M059J (cell line): ENCODE measurements at regions not wholly inside any gene's neighbourhood (a gene's known extent, or its start where the extent isn't known, plus 50 kb on each side); places are given as distances from the start of the nearest gene placed in this dataset.
"Not testable (repeated sequence)": the region's sequence is repeated elsewhere in the genome, so short reads cannot be mapped to it uniquely, and the experiment has no call there.

Source experiments
- DNase-seq: peaks from one replicate; pipeline ENCODE4 v3.0.0-alpha.2; 2012; ENCODE audit warnings: low read depth

DNA sequence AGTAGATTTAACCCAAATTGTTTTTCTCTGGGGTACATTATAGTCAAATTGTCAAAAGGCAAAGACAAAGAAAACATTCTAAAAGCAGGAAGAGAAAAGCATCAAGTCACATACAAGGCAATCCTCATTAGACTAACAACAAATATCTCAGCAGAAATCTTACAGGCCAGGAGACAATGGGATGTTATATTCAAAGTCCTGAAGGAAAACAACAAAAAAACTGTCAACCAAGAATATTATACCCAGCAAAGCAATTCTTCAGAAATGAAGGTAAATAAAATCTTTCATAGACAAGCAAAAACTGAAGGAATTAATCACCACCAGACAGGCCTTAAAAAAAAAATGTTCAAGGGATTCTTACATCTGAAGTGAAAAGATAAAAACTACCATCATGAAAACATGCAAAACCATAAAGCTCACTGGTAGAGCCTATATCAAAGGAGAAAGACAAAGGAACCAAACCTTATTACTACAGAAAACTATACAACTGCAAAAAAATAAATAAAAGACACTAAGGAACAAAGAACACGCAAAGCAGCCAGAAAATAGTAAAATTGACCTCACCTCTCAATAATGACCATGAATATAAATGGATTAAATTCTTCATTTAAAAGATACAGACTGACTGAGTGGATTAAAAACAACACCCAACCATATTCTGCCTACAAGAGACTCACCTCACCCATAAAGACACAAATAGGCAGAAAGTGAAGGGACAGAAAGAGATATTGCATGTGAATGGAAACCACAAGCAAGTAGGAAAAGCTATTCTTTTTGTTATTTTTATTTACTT is 113.8 kb upstream of the ZC3H11B start:
- DNase-seq: no peak

DNA sequence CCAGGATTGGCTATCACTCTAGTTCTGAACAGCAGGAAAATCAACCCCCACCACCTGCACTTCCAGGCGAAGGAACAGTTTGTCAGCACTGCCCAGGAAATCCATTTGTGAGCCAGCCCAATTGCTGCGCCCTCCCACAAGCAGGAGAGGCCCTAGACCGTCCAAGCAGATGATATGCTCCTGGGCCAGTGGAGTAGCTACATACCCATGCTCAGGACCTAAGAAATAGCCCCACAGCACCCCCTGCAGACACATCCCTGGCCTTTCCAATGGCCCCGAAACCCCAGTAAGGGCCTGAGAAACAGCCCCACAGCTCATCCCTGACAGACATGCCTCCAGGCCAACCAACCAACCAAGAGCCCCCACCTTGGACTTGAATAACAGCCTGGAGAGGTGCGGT is 111.5 kb upstream of the ZC3H11B start:
- DNase-seq: peak; percentile 2

DNA sequence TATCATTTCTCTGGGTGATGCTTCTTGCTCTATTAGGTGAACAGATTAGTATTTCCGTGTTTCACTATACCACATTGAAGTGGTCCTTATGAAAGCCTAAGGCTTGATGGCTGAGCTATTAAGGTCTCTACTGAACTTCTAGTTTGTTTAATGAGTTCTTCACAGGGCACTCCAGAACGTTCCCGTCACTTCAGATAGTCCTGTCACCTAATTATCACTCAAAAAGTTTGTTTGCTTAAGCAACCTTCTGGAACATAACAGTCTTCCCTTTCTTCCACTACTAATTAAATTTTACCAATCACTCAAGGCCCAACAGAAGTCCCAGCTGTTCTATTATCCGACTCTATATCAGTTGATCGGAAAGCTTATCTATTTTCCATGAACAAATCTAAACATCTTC is 104.6 kb upstream of the ZC3H11B start:
- DNase-seq: no peak

DNA sequence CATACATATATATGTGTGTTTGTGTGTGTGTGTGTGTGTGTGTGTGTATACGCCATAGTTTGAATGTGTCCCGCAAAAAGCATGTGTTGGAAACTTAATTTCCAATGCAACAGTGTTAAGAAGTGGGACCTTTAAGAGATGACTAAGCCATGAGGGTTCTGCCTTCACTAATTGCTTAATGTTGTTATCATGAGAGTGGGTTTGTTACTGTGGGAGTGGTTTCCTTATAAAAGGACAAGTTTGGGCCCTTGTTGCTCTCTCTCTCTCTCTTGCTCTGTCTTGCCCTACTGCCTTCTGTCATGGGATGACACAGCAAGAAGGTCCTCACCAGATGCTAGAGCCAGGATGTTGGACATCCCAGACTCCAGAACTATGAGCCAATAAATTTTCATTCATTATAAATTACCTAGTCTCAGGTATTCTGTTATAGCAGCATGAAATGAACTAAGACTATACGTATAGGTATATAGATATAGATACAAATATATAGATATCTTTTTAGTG is 103.8 kb upstream of the ZC3H11B start:
- no peak for DNase-seq

DNA sequence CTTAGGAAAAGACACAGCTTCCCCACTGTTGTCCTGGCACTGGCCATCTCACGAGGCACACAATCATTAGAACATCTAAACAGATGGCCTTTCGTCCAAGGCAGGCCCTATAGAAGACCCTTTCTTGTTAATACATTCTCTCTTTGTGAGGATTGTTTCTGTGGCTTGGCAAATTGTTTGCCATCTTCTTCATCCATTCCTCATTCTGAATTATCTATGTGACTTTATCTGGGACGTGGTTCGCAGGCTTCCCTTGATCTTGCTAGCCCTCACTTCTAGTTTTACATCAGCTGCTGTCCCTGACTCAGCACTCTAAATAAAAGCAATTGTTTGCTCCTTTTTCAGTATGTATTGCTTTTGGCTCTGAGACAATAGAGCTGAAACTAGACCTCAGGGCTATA is 101.1 kb upstream of the ZC3H11B start:
- no peak for DNase-seq

DNA sequence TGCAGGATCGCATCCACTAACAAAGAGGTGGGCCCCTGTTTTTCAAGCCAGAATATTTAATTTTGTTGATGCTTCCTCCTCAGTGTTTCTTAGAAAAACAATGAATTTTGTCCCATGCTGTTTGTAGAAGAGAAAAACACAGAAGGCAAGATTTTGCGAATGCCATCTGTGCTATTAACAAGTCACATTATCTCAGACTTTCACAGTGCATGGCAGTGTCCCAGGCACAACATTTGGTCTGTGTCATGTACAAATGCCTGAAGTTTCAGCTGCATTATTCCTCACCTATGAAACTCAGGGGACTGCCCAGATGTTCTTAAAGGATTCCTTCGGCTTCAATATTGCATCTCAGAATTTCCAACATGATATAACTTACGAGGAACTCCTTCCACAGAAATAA is 99.6 kb upstream of the ZC3H11B start:
- no peak for DNase-seq

DNA sequence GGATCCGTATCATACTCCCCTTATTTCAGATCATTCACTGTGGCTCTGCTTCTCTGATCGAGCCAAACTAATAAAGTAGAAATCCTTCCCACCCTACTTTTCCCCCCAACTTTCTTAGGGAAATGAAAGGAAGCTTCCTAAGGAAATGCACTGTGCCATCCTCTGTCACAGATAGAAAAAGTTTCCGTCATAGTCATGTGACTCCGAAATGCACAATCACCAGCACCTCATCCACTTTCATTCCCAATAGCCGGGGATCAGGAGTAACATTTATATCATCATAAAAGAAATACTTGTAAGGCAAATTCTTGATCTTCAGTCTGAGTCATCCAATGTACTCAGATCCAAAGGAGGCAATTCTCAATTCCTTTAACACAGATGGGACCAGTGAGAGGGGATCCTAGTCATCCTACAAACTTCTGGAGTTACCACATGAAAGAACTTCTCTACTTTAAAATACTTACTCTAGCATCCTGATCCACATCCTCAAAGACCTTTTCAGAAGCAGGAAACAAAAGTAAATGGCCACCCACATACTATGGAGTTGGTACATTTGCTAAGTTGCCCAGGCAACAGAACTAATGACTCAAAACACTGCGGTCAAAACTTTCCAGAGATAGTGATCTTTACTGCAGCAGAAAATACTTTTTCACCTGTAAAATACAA is 97.8 kb upstream of the ZC3H11B start:
- DNase-seq: peak; percentile 98

DNA sequence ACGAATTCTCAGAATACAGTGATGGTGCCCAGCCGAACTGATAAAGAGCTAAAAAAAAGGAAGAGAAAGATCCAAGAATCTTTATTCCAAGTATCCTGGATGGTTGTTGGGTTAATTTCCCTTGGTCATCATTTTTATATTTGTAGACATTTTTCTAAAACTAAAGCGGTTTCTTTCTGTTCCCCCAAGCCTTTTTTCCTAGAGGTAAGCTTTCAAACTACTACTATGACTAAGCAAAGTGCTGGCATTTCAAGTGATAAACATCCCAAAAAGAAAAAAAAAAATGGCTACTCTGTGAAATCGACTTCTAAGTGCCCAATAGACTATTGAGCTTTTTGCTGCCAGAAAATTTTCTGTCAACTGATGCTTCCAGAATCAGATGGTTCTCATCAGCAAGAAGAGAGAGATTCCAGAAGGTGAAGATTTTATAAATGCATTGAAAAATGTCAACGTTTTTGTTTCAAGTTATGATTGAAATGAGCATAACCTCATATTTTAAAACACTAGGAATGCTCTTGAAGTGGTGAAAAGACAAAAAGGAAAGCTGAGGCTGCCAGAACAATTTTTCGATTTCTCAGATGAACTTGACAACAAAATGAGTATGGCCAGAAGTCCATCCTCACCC is 96.1 kb upstream of the ZC3H11B start:
- peak; percentile 54 for DNase-seq

DNA sequence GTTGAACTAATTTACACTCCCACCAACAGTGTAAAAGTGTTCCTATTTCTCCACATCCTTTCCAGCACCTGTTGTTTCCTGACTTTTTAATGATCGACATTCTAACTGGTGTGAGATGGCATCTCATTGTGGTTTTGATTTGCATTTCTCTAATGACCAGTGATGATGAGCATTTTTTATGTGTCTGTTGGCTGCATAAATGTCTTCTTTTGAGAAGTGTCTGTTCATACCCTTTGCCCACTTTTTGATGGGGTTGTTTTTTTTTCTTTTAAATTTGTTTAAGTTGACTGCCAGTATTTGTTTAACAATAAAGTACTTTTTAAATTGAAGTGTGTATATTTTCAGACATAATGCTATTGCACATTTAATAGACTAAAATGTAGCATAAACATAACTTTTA is 95.0 kb upstream of the ZC3H11B start:
- DNase-seq: not testable (repeated sequence)

DNA sequence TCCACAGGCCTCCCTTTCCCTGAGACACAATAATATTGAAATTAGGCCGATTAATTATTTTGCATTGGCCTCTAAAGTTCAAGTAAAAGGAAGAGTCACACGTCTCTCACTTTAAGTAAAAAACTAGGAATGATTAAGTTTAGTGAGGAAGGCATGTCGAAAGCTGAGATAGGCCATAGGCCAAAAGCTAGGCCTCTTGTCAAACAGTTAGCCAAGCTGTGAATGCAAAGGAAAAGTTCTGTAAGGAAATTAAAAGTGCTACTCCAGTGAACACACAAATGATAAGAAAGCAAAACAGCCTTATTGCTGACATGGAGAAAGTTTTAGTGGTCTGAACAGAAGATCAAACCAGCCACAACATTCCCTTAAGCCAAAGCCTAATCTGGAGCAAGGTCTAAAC is 91.4 kb upstream of the ZC3H11B start:
- DNase-seq: not testable (repeated sequence)

DNA sequence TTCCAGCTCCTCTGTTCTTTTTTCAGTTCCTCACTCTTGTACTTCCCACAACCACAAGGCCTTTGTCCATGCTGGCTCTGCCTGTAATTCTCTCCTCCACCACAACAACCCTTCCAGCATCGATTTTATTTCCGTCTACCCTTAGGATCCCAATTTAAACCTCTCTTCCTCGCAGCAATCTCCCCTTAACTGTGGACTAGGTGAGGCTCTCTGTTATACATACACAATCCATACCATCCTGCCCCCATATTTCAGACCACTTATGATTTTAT is 90.4 kb upstream of the ZC3H11B start:
- DNase-seq: no peak

DNA sequence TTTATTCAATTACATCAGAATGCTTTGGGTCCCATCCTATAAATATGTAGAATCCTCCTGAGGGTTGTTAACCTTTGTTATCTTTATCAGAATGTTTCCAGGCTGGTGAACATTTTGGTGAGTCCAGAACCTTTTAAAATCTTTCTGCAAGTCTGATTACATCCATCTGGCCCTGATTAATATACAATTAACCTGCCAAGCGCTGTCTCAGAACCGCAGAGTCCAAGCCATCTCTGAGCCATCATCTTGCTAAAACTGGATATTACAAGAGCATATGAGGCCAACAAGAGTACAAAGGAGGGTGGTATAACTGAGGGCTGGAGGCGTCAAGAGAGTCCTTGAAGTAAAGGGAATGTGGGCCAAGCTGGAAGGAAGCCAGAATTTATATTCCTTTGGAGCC is 88.6 kb upstream of the ZC3H11B start:
- peak; percentile 26 for DNase-seq

DNA sequence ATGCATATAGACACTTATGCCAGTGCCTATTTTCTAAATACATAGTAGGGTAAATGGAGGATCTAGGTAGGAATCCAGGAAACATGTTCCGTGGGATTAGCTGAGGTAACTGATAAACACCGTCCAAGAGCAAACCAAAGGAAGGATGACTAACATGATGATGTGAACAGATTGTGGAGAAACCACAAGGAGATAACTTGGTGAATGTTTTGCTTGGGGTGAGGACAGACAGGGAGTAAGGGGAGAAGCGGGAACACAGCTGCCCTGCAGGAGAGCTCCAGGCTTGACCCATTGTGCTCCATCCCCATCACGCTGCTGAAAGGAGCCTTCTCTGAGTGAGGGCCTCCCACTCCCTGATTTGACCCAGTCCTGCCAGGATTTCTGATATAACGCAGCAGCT is 87.0 kb upstream of the ZC3H11B start:
- DNase-seq: peak; percentile 90

DNA sequence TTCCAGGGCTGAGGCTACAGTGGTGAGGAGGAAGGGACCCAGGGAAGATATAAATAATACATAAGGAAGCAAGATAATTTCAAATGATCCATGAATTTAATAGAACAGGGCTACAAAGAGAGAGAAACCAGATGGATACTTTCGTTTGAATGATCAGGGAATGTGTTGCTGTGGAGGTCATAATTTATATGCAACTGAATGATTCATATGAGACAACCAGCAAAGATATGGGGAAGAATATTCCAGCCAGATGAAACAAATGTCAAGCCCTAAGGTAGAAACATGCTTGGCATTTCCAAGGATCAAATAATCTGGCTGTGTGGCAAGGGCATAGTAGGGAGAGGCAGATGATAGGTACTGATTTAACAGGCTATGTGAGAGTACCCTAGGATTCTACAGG is 84.8 kb upstream of the ZC3H11B start:
- peak; percentile 20 for DNase-seq

DNA sequence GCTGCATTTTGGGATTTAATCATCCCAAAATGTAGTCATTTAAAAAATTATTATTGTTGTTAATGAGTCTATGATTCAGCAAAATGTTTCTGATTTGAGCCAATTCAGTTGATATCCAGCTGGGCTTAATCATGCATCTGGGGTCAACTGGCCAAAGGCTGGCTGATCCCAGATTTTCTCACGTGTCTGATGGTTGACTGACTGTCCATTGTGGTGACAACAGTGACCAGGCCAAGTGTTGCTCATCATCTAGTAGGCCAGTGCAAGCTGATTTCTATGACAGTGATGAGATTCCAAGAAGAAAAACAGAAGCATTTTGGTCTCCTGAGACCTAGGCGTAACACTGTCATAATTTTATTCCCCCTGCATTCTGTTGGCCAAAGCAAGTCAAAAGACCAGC is 80.1 kb upstream of the ZC3H11B start:
- DNase-seq: peak; percentile 51

DNA sequence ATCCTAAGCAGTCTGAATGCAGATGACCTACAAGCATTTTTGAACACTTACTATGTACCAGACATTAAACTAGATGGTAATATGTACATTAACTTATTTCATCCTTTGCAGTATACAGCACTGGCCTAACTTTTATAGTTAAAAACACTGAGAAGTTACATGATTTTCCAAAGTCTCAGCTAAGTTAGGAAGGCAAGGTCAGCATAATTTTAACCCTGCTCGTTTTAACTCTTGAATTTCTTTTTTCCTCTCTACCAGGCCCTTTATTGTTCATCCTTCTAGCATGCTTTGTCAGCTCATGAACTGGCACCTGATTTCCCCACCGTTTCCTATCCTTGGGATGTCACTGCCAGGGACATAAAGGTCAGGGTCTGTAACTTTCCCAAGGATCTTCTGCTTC is 76.9 kb upstream of the ZC3H11B start:
- no peak for DNase-seq

DNA sequence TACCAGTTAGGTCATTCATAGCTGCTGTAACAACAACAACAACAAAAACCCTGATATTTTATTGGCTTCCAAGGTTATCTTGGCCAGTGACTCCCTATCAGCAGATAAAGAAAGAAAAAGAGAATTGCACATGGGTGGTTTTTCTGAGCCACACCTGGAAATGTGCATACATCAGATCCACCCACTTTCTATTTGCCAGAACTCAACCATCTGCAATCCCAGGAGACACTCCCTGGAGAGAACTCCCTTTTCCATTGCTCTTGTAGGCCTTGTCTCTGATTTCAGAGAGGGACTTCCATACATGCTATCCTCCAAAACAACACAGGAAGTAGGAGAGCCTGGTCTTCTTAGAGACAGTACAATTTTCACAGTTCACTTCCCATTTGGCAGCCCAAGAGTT is 74.9 kb upstream of the ZC3H11B start:
- DNase-seq: no peak

DNA sequence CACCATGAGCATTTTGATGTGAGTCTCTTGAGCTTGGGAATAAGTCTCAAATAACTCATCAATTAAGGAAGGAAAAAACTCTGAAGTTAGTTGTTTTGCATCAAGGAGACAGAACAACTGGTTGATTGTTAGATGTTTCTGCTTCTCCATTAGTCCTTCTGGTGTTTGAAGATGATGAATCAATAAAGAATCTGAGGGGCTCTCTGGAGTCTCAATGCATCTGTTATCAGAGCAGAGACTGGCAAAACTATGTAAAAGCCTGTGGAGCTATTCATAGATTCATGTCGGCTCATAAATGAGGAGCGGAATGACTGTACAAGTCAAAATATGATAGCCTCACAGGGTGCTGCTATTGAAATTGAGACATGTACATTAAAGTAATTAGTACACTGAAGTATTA is 73.3 kb upstream of the ZC3H11B start:
- DNase-seq: no peak

DNA sequence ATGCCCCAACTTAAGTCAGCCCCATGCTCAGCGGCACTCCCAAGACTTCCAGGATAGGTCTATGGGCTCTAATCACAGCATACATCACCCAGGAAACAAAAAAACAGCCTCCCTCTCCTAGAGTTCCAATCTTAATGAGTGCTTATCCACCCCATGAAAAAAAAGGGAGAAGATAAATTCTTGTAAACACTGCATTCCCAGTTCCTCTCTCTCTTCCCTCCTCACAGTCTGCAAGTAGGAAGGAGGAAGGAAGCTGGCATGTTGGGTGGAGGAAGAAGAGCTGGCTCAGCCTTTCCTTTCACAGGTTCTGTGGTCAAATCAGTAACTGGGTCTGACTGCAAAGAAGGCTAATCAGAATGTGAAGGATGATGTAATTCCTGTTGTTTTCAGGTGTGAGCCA is 69.9 kb upstream of the ZC3H11B start:
- no peak for DNase-seq

DNA sequence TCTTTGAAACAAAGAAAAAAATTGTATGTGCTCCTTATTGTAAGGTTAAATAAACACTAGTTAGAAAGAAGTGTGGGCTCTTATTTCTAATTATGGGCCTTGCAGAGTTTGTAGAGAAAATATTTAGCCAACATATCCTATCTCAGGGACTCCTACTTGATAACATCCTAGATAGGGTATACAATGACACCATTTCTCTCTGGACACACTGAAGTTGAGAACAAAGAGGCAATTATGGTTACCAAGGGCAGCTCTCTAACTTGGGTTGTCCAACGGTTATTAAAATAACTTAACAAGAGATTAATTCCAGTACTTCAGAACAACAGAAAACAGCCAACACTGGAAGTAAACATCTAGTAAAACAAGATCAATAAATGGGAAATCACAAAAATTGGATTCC is 69.0 kb upstream of the ZC3H11B start:
- DNase-seq: no peak

DNA sequence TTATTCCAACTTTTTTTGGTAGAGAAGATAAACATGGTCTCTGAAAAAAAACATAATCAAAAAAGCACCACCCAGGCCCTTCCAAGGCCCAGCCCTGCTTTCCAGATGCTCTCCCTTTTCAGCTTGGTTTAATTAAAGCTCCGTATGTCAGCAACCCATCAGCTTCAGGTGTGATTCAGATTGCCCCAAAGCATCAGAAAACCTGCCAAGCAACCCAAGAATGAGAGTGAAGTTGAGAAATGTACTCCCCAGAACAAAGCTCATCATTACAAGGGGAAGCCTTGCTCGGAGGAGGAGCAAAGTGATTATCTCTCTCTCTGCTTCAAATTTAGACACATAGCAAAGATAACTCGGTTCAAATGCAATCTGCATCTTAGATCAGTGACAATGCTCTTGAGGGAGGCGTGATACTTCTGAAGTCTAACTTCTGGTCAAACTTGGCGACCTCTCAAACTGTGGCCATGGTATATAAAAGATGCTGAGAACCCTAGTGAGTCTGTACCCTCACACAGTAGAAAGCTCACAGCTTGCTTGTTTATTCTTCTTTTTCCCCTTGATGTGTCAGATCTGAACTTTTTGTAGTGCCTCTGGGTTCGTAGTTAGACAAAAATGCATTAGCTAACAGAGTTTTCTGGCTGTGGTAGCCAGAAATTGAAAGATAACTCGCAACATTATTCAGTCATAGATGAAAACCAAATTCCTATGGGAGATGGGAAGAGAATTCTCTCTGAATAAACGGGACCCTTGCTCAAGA is 63.3 kb upstream of the ZC3H11B start:
- no peak for DNase-seq

DNA sequence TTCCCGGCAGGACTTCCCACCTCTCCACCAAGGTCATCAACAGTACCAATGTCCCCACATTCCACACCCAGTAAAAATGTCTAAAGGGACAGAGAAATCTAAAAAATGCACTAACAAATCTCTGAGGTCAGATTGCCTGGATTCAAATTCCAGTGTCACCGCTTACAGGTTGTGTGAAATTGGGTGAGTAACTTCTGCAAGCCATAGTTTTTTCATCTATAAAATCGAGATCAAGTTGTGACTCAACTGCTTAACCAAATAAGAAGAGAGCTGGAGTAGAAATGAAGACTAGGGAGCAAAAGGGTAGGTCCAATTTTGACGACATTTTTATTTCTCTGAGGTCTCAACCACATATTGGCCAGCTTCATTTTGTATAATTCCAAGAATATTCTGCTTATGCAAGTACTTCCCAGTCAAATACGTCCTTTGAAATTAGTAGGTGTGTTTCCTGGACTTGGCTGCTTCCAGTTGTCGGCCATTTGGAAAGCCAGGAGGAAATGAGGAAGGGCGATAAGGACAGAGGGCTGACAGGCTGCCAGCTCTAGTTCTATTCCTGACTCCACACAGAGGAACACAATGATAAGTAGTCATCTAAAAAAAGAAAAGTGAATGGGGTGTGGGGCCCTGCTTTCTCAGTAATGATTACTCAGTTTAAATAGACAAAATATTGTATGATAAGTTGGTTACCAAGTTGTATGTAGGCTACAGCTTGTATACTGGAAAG is 57.7 kb upstream of the ZC3H11B start:
- peak; percentile 84 for DNase-seq
